ENCODE measurements at regions not wholly inside any gene's neighbourhood (a gene's known extent, or its start where the extent isn't known, plus 50 kb on each side); places are given as distances from the start of the nearest gene placed in this dataset.

GRCh38 chr2:236939721-236940231, 145.9 kb upstream of the COPS8 start:
- no peak for DNase-seq

DNA sequence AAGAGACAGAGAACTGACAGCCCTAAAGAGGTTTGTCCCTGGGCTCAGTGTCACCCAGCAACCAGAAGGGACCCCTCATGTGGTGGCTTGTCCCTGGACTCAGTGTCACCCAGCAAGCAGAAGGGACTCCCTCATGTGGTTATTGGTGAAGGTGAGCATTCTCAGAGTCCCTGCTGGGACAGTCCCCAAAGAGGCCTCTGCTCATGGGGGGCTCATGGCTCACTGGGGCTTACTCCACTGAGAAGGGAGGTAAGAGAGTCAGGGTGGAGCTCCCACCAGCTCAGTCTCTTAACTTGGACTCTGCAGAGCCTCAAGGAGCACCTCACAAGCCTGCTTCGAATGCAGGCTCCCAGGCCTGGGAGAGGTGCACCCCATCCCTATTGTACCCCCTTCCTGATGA, 145.2 kb upstream of the COPS8 start:
- DNase-seq = no peak

DNA sequence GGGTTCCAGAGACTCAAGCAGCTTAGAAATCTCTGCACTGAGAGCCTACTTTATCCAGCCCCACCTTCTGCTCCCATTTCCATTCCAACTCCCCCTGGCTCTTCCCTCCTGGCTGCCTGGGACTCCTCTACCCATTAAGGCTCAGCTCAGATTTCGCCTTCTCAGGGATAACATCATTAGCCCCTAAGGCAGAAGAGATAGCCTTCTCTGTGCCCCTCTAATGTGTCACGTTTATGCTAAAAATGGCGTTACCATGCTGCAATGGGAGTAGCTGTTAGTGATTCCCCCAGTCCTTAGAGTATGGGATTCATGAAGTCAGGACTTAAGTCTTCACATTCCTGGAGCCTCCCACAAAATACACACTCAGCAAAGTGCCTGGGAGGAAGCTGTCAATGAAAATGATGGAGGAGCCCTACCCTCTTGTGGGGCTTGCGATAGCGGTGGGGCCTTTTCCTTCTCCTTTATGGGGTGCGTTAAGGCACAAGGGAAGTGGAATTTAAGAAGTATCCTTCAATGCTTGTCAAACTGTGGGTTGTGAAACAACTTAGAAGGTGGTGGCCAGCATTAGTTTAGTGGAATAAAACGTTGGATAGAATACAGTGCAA, 144.7 kb upstream of the COPS8 start:
- no peak for DNase-seq

- no peak for DNase-seq
Measured at GRCh38 chr2:236941551-236941950, 144.1 kb upstream of the COPS8 start.

DNA sequence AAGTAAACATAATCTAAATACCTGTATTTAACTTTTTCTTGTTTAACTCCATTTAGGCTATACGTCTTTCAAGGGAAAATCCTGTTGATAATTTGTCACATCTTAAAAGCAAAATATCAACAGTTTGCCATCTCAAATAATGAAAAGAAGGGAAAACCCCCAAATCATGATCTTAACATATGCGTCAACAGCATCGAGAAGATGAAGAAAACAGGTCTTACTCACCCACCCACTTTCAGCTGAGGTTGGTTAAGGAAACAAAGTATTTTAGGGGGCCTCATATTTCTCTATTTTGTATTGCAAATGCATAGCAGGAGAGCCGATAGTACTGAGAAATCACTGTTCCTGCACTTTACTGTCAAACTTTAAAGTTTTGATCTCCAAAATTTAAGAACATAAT, 143.1 kb upstream of the COPS8 start:
- DNase-seq = no peak

GRCh38 chr2:236943068-236943467, 142.6 kb upstream of the COPS8 start:
- DNase-seq = no peak

DNA sequence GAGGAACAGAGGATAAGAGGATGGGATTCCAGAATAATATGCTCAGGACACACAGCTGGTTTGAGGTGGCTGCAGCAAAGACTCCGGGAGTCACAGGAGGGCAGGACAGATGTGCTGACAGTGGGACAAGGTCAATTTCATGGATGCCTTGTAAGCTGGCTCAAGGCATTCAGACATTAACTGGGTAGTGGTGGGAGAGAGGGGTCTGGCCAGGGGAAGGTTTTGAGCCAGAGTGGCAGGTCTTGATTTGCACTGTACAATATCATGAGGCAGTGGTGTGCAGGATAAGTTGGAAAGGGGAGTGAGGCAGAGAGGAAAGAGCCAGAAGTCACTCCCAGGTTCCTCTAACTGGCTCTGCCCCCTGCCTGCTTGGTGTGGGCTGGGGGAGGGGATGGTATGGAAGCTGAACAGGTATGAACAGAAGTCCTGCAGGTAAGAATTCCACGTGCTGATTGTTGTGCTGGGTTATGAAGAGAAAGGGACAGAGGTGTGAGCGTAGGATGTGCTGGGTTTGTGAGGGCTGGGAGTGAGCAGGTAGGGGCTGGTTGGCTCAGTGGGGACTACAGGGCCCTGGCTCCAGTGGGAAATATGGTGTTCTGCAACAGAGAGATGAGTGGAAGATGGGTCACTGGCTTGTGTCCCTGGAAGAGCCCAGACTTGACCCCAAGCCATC, 141.7 kb upstream of the COPS8 start:
- DNase-seq = no peak

GRCh38 chr2:236944561-236944960, 141.1 kb upstream of the COPS8 start:
- no peak for DNase-seq

DNA sequence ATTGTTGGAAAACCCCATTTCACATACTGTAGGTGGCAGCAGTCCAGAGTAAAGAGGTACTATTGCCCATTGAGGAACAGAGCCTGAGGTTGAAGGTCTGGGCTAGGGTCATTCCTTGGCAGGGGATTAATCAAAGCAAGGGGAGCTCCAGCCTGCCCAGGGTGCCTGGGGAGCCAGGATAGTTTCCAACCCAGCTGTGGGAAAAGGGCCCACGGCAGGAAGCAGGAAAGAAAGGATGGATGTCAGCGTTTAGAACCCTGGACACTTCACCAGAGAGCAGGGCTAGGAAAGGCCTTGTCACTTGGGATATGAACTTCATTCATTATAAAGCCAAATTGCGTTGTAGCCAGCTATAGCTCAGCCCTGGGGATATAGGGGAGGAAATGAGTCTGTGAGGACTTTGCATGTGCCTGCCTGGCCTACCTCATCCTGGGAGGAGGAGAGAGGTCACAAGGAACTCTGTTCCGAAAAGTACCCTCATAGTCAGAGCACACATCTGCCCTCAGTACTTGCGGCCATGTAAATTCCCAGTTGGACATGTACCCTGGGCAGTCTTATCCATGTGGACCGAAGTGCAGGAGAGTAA, 140.2 kb upstream of the COPS8 start:
- no peak for DNase-seq

- DNase-seq = no peak
Measured at GRCh38 chr2:236946871-236947270, 138.8 kb upstream of the COPS8 start.

- no peak for DNase-seq
Measured at GRCh38 chr2:236947294-236947693, 138.4 kb upstream of the COPS8 start.

GRCh38 chr2:236947896-236948295, 137.8 kb upstream of the COPS8 start:
- no peak for DNase-seq

GRCh38 chr2:236949089-236949905, 136.4 kb upstream of the COPS8 start:
- no peak for DNase-seq

- no peak for DNase-seq
Measured at GRCh38 chr2:236951830-236952475, 133.7 kb upstream of the COPS8 start.

DNA sequence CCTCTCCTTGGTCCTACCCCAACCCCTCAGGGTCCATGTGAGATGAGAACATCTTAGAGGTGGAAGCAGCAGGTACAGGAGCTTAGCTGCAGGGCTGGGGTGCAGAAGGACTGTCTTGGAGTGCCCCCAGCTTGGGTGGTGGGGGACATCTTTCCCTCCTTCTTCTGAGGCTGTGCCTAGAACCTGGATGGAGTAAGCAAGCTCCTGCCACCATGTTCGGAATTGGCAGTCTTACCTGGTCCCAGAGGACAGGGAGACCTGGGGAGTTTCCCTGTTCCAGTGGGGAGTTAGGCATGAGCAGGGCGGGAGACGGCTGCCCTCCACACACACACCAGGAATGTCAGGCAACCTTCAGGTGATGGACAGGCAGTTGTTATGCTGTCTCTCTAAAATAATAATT, 131.0 kb upstream of the COPS8 start:
- DNase-seq = no peak

DNA sequence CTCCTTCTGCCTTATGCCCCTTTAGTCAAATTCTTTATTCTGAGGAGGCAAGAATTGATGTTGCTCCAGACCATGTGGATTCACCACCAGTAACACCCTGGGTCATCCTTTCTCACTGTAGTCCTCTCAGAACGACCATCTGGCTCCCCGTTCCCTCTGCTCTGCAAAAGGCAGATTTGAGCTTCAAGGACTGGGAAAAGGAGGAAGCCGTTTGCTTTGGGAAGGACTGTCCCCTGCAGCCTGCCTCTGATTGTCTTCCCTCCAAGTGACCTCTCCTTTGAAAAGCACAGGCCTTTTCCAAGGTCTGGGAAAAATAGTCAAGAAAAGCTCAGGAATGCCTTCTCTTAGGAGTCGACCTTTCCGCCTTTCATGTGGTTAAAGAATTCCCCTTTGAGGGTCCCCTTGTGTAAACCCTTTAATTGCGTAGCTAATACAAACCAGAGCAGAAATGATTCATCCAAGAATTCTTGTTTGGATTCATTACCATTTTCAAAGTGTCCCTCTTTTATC, 130.1 kb upstream of the COPS8 start:
- no peak for DNase-seq

DNA sequence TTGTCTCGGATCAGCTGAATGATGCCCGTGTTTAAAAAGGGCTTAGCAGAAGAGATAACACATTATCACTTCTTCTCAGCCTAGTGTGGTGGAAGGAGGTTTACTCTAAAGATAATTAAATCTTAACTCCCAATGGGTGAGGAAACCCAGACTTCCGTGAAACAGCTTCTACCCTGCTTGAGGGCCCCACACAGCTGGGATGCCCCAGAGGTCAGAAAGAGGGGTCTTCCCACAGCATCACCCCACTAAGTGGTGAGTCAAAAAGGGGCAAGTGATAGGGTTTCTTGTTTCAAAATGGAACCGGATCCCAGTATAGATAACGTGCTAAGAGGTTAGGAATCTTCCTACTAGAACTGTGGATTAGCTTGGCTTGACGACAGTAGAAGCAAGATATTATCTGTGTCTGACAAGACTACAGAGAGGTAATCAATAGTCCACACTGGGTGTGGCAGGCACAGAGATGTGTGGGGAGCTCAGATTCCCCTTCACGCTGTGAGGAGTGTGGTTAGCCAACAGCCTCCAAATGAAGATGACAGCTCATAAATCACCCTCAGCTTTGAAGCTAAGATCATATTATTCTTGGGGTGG, 129.6 kb upstream of the COPS8 start:
- DNase-seq = no peak

- no peak for DNase-seq
Measured at GRCh38 chr2:236956641-236957040, 129.0 kb upstream of the COPS8 start.

DNA sequence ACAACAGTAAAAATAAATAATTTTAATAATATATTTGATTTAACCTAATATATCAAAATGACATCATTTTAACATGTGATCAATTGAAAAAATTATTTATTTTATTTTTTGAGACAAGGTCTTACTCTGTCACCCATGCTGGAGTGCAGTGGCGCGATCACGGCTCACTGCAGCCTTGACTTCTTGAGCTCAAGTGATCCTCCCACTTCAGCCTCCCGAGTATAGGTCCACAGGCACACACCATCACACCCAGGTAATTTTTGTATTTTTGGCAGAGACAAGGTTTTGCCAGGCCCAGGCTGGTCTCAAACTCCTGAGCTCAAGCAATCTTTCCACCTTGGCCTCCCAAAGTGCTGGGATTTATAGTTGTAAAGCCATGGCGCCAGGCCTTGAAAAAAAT, 126.7 kb upstream of the COPS8 start:
- DNase-seq = no peak

- no peak for DNase-seq
Measured at GRCh38 chr2:236959876-236960275, 125.8 kb upstream of the COPS8 start.

DNA sequence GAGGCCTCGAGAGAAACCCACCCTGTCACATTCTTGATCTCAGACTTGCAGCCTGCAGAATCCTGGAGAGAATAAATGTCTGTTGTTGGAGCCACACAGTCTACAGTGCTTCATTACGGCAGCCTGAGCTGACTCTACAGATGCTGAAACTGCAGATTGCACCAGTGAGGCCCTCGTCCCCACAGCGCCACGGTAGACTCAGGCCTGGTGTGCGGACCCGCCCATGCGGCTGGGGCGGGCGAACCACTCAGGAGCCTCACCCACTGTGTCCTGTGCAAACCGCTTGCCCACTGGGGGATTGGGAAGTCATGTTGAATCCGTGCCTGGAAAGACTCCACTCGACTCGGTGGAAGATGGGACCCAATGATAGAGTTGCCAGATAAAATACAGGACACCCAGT, 125.2 kb upstream of the COPS8 start:
- DNase-seq = no peak

GRCh38 chr2:236962816-236963215, 122.9 kb upstream of the COPS8 start:
- no peak for DNase-seq
